DOHH2 (cell line): ENCODE measurements at regions not wholly inside any gene's neighbourhood (a gene's known extent, or its start where the extent isn't known, plus 50 kb on each side); places are given as distances from the start of the nearest gene placed in this dataset.

Experiments used
- CTCF ChIP-seq: fragments of 200-600 bp; sonication (generic); IDR thresholded peaks from one replicate; pipeline ENCODE4 v1.5.1; 2014; ENCODE audit warnings: antibody characterized with exemption, mild to moderate bottlenecking, low read depth, low read length; ENCODE audit not compliant: poor library complexity, severe bottlenecking
- EZH2phosphoT487 ChIP-seq: fragments of 200-600 bp; sonication (generic); IDR thresholded peaks from 2 replicates; pipeline ENCODE4 v1.6.1; 2017; ENCODE audit warnings: borderline replicate concordance, mild to moderate bottlenecking, antibody characterized with exemption, low read length, moderate library complexity, mixed read lengths

GRCh38 chr2:117406443-117406842, 408.0 kb upstream of the DDX18 start:
- TF ChIP-seq CTCF (no peak), EZH2phosphoT487 (no peak)
